CD4-positive, alpha-beta T cell treated with Interleukin-17A for 1 hour (primary cell): ENCODE measurements at regions not wholly inside any gene's neighbourhood (a gene's known extent, or its start where the extent isn't known, plus 50 kb on each side); places are given as distances from the start of the nearest gene placed in this dataset.
"Not testable (repeated sequence)": the region's sequence is repeated elsewhere in the genome, so short reads cannot be mapped to it uniquely, and the experiment has no call there.

Experiments
- DNase-seq: peaks from one replicate; pipeline ENCODE4 v3.0.0-alpha.2; 2020

DNA sequence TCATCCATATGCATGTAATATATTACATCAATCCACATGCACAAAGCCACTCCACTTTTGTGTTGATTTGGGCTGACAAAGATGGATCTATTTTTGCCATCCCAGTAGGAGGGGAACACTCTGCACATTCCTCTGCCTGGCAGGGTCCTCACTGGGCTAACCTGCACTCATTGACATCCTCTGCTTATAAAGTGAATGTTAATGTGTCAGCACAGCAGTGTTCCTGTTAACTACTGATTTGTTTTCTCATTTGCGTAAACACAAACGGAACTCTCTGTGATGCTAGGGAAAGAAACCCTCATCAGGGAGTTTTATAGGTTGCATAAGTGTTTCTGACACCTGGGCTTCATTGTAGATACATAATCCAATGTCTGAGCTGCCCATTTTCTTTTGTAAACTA is 826.0 kb downstream of the RAB28 start:
- DNase-seq, result no peak

DNA sequence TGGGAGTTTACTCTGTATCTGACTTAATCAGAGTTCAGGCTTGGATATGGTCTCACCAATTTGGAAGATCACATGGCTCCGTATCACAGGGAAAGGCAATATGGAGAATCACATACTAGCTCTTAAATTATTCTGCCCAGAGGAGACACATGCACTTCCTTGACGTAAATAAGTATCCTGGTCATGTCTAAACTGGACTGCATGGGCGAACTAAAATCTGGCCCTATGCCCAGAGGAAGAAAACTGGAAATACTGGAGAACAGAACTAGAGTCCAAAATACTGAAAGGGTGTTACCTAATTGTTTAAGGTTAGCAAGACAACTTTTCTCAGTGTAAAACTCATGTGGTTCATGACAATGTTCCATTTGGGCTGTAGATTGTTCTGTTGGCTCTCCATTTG is 832.3 kb downstream of the RAB28 start:
- no peak for DNase-seq

DNA sequence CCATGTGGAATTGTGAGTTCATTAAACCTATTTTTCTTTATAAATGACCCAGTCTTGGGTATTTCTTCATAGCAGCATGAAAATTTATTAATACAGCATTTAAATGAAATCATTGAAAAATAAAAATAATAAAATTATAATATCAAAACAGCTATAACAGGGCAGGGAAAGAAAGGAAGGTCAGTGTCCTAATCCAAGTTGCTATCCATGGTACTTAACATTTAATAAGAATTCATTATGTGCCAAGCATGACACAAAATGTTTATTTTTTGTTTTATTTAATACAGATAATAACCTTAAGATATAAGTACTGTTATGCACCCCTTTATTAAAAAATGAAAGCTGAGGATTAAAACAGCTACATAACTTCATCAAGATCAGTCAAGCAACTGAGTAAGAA is 838.4 kb downstream of the RAB28 start:
- no peak for DNase-seq

DNA sequence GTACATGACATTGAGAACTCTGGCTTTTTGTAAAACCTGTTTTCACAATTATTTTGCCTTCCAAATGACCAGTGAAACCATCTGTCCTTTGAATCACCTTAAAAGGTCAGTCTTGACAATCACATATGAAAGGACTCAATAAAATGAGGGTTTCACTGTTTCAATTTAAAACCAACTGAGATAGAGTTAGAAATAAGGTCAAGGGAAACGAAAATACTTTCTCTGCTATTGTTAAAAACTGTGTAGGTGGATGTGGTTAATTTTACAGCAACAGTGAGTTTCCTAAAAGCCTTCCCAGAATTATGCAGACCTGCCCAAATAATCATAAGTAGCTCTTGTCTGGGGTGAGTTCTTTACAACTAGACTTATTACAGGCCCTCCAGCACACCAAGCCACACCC is 839.9 kb downstream of the RAB28 start:
- DNase-seq, result no peak

DNA sequence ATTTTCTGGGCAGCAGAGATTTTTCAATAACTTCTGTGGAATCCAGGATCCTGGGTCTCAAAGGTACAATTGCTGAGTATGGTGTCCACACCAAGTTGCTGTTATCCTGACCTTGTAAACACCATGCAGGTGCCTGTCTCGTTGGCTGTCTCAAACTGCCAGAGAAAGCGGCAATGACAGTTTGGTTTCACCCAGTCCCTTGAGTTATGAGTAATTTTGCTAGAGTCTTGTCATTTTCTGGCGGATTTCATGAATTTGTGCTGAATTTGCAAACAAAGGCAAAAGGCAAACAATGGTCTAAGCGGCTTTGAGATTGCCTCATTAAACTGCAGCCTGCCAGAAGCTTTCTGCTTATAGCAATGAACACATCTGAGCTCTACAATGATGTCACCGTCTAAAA is 847.9 kb downstream of the RAB28 start:
- DNase-seq, result no peak

DNA sequence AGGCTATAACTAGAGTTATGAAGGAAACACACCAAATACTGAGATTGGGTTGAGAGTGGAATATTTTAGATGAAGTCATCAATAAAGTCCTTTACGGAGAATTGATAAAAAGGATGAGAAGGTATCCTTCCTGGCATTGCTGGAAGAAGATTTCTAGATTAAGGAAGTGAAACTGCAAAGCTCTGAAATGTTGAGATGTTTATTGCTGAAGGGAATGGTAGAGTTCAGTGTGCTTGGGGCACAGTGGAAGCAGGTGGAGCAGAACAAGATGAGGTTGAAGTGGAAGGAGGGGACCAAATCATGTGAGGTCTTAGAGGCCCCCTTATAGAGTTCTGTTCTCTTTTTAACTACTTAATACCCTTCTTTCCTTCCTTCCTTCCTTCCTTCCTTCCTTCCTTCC is 848.5 kb downstream of the RAB28 start:
- no peak for DNase-seq

DNA sequence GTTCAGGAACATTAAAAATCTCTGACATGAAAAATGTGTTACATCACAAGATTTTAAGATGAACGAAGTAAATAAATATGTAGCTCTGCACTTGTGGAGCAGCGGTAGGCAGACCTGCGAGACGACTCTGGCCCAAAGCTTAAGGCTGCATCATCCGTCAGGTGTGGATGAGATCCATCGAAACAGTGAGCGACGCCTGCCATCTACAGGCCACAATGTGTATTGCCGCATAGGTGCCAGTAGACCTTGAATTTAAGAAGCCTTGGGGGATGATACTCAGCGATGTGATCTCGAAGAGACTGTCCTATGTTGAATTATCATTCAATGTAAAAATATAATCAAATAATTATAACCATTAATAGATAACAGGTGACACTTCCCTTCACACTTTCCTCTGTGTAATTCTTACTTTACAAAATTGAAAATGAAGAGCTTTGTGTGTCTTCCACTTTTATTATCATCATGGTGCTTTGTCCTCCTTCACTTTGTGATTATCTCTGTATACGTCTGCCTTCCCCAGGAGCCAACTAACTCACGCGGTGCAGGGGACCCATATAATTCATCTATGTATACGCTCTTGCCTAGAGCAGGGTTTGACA is 851.0 kb downstream of the RAB28 start:
- peak; percentile 66 for DNase-seq

- DNase-seq, result no peak
Observed at GRCh38 chr4:12615822-12616221, 868.3 kb downstream of the RAB28 start.

GRCh38 chr4:12612876-12613275 is 871.3 kb downstream of the RAB28 start:
- DNase-seq, result no peak

DNA sequence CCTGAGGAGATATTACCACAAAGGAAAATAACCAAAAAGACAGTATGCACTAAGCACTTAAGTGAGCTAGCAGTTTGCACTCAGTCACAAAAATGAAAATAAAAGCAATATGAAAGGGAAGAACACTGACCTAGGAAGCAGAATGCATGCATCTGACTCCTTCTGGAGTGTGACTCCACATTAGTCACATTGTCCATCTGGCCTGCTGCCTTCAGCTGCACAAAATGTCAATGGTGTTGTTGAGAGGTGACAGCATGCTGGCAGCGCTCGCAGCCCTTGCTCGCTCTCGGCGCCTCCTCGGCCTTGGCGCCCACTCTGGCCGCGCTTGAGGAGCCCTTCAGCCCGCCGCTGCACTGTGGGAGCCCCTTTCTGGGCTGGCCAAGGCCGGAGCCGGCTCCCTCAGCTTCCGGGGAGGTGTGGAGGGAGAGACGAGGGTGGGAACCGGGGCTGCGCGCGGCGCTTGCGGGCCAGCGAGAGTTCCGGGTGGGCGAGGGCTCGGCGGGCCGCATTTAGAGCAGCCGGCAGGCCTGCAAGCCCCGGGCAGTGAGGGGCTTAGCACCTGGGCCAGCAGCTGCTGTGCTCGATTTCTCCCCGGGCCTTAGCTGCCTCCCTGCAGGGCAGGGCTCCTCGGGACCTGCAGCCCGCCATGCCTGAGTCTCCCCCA is 874.8 kb downstream of the RAB28 start:
- DNase-seq, result not testable (repeated sequence)

DNA sequence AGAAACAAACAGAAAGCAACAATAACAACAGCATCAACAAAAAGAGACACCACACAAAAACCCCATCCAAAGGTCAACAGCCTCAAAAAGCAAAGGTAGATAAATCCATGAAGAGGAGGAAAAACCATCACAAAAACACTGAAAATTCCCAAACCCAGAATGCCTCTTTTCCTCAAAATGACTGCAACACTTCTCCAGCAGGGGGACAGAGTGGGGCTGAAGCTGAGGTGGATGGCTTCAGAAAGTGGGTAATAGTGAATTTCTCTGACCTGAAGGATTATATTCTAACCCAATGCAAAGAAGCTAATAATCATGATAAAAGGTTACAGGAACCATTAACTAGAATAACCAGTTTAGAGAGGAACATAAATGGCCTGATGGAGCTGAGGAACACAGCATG is 888.2 kb downstream of the RAB28 start:
- no peak for DNase-seq

- no peak for DNase-seq
Observed at GRCh38 chr4:12595489-12595888, 888.7 kb downstream of the RAB28 start.

DNA sequence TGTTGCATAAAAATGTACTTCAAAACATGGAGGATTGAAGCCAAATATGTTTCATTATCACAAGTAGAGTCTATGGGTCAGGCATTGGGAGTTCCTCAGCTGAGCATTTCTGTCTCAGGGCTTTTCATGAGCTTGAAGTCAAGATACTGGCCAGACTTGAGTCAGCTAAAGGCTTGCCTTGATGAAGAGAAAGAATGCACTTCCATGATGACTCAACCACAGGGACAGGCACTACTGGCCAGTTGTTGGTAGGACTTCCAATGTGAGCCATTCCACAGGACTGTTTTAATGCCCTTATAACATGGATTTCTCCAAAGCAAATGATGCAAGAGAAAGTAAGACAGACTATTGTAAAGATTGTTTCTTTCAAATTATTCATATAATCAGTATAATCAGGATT is 895.6 kb downstream of the RAB28 start:
- DNase-seq, result no peak

DNA sequence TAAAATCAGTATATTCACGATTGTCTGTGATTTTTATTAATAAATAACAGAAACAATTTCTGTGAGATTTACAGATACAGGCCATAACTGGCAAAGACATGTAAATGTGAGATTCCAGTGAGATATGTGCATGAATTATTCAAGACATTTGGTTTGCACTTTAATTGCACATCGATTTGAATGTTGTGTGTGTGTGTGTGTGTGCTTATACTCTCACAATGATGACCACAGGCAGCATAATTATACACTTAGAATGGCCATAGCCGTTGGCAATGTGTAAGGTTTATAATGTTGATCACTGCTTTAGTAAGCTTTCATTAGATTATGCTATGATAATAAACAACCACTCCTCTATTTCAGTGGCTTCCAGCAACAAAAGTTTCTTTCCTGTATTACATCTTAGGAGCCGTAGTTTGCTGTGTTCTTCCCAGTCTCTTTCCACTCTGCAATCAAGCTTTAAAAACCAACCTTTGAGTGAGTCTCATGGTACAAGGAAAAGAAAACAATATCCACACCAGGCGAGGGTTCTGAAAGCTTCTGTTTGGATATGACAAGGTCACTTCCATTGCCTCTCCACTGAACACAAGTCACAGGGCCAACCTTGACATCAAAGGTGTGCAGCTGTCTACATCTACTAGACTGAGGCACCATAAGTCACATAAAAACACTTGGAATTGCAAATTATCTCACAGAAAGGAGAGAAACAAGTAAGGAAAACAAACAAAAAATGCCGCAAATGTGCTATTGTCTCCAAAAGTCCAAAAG is 897.7 kb downstream of the RAB28 start:
- DNase-seq, result no peak

- no peak for DNase-seq
Observed at GRCh38 chr4:12584116-12584875, 899.8 kb downstream of the RAB28 start.

DNA sequence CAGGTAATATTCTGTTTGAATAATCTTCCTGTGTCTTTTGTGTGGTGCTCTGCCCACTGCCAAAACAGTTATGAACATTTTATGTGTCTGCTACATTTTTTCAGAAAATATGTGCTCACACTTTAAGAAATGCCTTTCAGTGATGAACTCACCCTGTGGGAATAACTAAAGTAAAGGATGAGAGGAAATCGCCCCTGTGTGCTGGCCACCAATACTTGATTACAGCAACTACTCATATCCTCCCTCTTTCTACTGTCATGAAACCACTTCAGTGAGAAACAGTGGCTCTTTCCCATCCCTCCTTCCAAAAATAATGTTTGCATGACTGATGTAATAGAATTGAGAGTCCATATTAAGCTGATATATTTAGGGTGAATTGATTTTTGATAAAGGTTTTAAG is 900.9 kb downstream of the RAB28 start:
- no peak for DNase-seq

- DNase-seq, result no peak
Observed at GRCh38 chr4:12580787-12581186, 903.4 kb downstream of the RAB28 start.

DNA sequence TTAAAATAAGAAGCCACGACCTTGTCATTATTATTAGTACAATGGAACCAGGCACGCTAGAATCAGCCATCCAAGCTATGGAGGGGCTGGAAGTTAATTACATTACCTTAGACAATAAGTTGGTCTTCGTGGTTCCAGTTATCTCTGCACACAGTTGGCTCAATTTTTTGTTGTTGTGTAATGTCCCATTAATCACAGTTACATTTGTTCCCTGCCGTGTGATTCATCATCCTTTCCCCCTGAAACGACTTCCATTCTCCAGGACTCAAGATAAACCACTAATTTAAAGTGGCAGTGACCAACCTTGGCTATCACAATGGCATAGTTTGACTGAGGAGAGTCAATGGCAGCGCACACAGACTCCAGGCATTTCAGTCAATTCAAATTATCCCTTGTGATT is 905.0 kb downstream of the RAB28 start:
- no peak for DNase-seq

- no peak for DNase-seq
Observed at GRCh38 chr4:12576409-12576808, 907.7 kb downstream of the RAB28 start.

DNA sequence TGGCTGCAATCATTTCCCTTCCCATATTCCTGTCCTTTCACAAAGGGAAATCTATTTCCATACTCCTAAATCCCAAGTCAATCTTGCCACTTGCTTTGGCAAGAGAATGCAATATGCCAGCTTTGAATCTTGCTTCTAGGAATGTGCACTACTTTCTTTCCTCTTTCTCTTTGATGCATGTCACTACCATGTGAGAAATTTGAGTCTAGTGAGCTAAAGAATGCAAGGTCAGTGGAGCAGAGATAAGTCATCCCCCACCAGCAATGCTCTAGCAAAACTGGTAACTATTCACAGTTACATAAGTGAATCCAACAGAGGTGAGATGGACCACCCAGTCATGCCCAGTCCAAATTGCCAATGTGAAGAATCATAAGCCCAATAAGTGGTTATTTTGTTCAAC is 910.4 kb downstream of the RAB28 start:
- DNase-seq, result no peak

DNA sequence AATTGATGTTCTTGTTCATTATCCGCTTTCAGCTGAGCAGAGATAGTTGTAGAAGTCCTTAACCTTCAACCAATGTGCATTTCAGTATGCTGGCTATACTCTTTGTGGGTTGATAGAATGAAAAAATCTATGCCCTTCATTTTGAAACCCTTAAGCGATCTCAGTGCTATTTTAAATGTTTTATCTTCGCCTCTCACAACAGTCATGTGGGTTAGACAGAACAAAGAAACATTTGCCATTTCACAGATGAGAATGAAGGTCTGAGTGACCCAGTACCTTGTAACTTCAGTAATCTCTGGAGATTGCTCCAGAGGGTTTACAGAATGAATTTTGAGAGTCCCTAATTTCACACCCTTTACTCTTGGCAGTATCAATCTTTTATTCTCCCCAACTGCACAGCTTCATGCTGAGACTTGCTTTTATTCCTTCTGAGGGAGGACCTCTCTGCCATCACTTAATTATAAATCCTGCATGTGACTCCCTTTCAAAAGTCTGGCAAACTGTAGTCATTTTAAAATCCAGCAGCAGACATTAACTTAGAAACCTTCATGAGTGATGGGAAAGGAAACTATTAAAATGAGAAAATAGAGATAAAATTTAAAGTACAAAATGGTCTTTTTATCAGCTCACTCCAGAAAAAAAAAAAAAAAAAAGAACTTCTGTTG is 921.5 kb downstream of the RAB28 start:
- no peak for DNase-seq

- DNase-seq, result no peak
Observed at GRCh38 chr4:12562021-12562420, 922.1 kb downstream of the RAB28 start.

GRCh38 chr4:12555011-12555410 is 929.1 kb downstream of the RAB28 start:
- DNase-seq, result no peak
